ENCODE measurements at regions not wholly inside any gene's neighbourhood (a gene's known extent, or its start where the extent isn't known, plus 50 kb on each side); places are given as distances from the start of the nearest gene placed in this dataset.

GRCh38 chr5:5711592-5711991, 289.1 kb downstream of the ICE1 start:
- no peaks in the 10 kb centered on the region for H3K4me1 Mint-ChIP-seq (ENCODE audit: low read depth)
- peaks cover 1% of the 10 kb centered on the region for H3K27me3 Mint-ChIP-seq (ENCODE audit: insufficient read depth)
- DNase-seq (ENCODE audit: low spot score): no peak
- intact Hi-C loops (cut with micrococcal nuclease): no loop called here
- no peak overlapping the region for H3K27ac Mint-ChIP-seq
- H3K4me3 Mint-ChIP-seq: no peak overlapping the region
- H3K9me3 Mint-ChIP-seq: no peaks in the 10 kb centered on the region
- H3K36me3 Mint-ChIP-seq (ENCODE audit: low read depth): no peaks in the 10 kb centered on the region

GRCh38 chr5:5711112-5711511, 288.6 kb downstream of the ICE1 start:
- Mint-ChIP-seq H3K4me1 (ENCODE audit: low read depth) (no peaks in the 10 kb centered on the region), H3K36me3 (ENCODE audit: low read depth) (no peaks in the 10 kb centered on the region), H3K9me3 (no peaks in the 10 kb centered on the region), H3K4me3 (no peak overlapping the region), H3K27me3 (ENCODE audit: insufficient read depth) (peaks cover 1% of the 10 kb centered on the region), H3K27ac (no peak overlapping the region)
- intact Hi-C loops (cut with micrococcal nuclease): no loop called here
- DNase-seq (ENCODE audit: low spot score): no peak

GRCh38 chr5:5710471-5710870, 288.0 kb downstream of the ICE1 start:
- Mint-ChIP-seq H3K4me1 (ENCODE audit: low read depth) (no peaks in the 10 kb centered on the region), H3K9me3 (no peaks in the 10 kb centered on the region), H3K27ac (no peak overlapping the region), H3K36me3 (ENCODE audit: low read depth) (no peaks in the 10 kb centered on the region), H3K4me3 (no peak overlapping the region), H3K27me3 (ENCODE audit: insufficient read depth) (no peaks in the 10 kb centered on the region)
- no peak for DNase-seq (ENCODE audit: low spot score)
- intact Hi-C loops (cut with micrococcal nuclease): no loop called here

- DNase-seq (ENCODE audit: low spot score): no peak
- Mint-ChIP-seq H3K27me3 (ENCODE audit: insufficient read depth) (no peaks in the 10 kb centered on the region), H3K4me3 (no peak overlapping the region), H3K36me3 (ENCODE audit: low read depth) (no peaks in the 10 kb centered on the region), H3K9me3 (no peaks in the 10 kb centered on the region), H3K27ac (no peak overlapping the region), H3K4me1 (ENCODE audit: low read depth) (no peaks in the 10 kb centered on the region)
- intact Hi-C loops (cut with micrococcal nuclease): no loop called here
Observed at GRCh38 chr5:5708367-5708919, 286.0 kb downstream of the ICE1 start.

GRCh38 chr5:5705010-5705409, 282.5 kb downstream of the ICE1 start:
- H3K27ac Mint-ChIP-seq: no peak overlapping the region
- no peak for DNase-seq (ENCODE audit: low spot score)
- no peaks in the 10 kb centered on the region for H3K9me3 Mint-ChIP-seq
- no peak overlapping the region for H3K4me3 Mint-ChIP-seq
- H3K27me3 Mint-ChIP-seq (ENCODE audit: insufficient read depth): peaks cover 5% of the 10 kb centered on the region
- H3K4me1 Mint-ChIP-seq (ENCODE audit: low read depth): no peaks in the 10 kb centered on the region
- intact Hi-C loops (cut with micrococcal nuclease): no loop called here
- no peaks in the 10 kb centered on the region for H3K36me3 Mint-ChIP-seq (ENCODE audit: low read depth)

DNA sequence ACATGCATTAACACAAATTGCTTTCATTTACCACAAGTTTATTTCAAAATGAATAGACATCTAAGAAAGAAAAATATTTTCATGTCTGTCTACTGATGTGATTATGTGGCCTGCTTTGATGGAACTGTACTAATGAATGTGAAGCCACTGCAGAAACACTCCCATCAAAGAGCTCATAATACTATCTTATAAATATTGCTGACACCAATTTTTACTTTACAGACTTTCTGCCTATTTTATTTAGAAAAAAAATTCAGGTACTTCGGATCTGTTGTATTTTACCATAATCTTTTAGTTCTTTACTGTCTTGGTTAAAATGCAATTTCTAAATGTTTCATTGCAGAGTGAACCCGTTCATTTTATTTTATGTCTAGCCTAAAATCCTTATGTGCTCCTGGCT, 281.9 kb downstream of the ICE1 start:
- H3K36me3 Mint-ChIP-seq (ENCODE audit: low read depth): no peaks in the 10 kb centered on the region
- no peak overlapping the region for H3K27ac Mint-ChIP-seq
- intact Hi-C loops (cut with micrococcal nuclease): no loop called here
- peaks cover 5% of the 10 kb centered on the region for H3K27me3 Mint-ChIP-seq (ENCODE audit: insufficient read depth)
- no peak for DNase-seq (ENCODE audit: low spot score)
- H3K4me1 Mint-ChIP-seq (ENCODE audit: low read depth): no peaks in the 10 kb centered on the region
- no peak overlapping the region for H3K4me3 Mint-ChIP-seq
- H3K9me3 Mint-ChIP-seq: no peaks in the 10 kb centered on the region

- H3K9me3 Mint-ChIP-seq: no peaks in the 10 kb centered on the region
- intact Hi-C loops (cut with micrococcal nuclease): no loop called here
- no peaks in the 10 kb centered on the region for H3K4me1 Mint-ChIP-seq (ENCODE audit: low read depth)
Observed at GRCh38 chr5:5702934-5703333, 280.5 kb downstream of the ICE1 start.

GRCh38 chr5:5700549-5700948, 278.1 kb downstream of the ICE1 start:
- no peak overlapping the region for H3K27ac Mint-ChIP-seq
- intact Hi-C loops (cut with micrococcal nuclease): no loop called here
- no peaks in the 10 kb centered on the region for H3K36me3 Mint-ChIP-seq (ENCODE audit: low read depth)
- H3K27me3 Mint-ChIP-seq (ENCODE audit: insufficient read depth): peaks cover 5% of the 10 kb centered on the region
- no peak for DNase-seq (ENCODE audit: low spot score)
- H3K4me3 Mint-ChIP-seq: no peak overlapping the region
- no peaks in the 10 kb centered on the region for H3K9me3 Mint-ChIP-seq
- no peaks in the 10 kb centered on the region for H3K4me1 Mint-ChIP-seq (ENCODE audit: low read depth)

More at GRCh38 chr5:5702934-5703333, 280.5 kb downstream of the ICE1 start:
- Mint-ChIP-seq H3K36me3 (ENCODE audit: low read depth) (no peaks in the 10 kb centered on the region), H3K4me3 (no peak overlapping the region), H3K27me3 (ENCODE audit: insufficient read depth) (peaks cover 5% of the 10 kb centered on the region), H3K27ac (no peak overlapping the region)
- no peak for DNase-seq (ENCODE audit: low spot score)

GRCh38 chr5:5699062-5699461, 276.6 kb downstream of the ICE1 start:
- Mint-ChIP-seq H3K9me3 (no peaks in the 10 kb centered on the region), H3K27me3 (ENCODE audit: insufficient read depth) (peaks cover 5% of the 10 kb centered on the region), H3K36me3 (ENCODE audit: low read depth) (no peaks in the 10 kb centered on the region), H3K4me3 (no peak overlapping the region), H3K27ac (no peak overlapping the region), H3K4me1 (ENCODE audit: low read depth) (no peaks in the 10 kb centered on the region)
- intact Hi-C loops (cut with micrococcal nuclease): no loop called here
- DNase-seq (ENCODE audit: low spot score): no peak

- Mint-ChIP-seq H3K9me3 (no peaks in the 10 kb centered on the region), H3K27me3 (ENCODE audit: insufficient read depth) (no peaks in the 10 kb centered on the region), H3K4me1 (ENCODE audit: low read depth) (no peaks in the 10 kb centered on the region), H3K27ac (no peak overlapping the region), H3K4me3 (no peak overlapping the region), H3K36me3 (ENCODE audit: low read depth) (no peaks in the 10 kb centered on the region)
- no peak for DNase-seq (ENCODE audit: low spot score)
- intact Hi-C loops (cut with micrococcal nuclease): no loop called here
Observed at GRCh38 chr5:5695266-5695665, 272.8 kb downstream of the ICE1 start.

- H3K27ac Mint-ChIP-seq: no peak overlapping the region
- H3K9me3 Mint-ChIP-seq: no peaks in the 10 kb centered on the region
- no peak for DNase-seq (ENCODE audit: low spot score)
- intact Hi-C loops (cut with micrococcal nuclease): no loop called here
- no peaks in the 10 kb centered on the region for H3K36me3 Mint-ChIP-seq (ENCODE audit: low read depth)
- no peak overlapping the region for H3K4me3 Mint-ChIP-seq
- H3K4me1 Mint-ChIP-seq (ENCODE audit: low read depth): no peaks in the 10 kb centered on the region
- H3K27me3 Mint-ChIP-seq (ENCODE audit: insufficient read depth): no peaks in the 10 kb centered on the region
Observed at GRCh38 chr5:5688925-5689310, 266.4 kb downstream of the ICE1 start.

DNA sequence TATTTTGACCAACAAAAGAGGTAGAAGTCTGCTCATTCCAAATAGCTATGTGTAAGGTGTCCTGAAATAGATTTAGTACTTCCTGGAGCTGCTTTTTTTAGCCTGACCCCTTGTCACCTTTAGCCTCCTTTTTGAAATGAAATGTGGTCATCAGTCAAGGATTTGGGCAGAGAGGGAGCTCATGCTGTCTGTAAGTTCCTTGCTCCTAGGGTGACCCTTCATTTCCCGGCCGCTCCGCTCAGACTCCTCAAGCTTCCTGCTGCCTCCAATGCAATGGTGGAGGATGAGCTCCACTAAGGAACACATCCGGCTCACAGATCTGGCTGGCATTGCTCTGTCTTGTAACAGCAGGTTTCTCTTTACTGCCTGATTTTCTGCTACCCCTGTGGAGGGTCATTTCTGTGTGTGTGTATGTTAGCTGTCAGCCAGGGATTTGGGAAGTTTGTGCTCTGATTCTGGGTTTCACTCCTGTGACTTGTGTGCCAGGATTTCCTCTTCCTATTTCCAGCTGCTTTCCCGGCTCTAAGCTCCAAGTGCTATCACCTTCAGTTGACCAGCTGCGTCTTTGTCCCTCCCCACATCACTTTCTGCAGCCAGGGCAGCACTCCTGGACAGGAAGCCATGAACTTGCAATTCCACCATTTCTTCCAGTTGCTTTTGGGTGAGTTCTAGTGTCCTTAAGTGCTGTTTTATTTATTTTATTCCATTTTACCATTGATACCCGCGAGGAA, 265.9 kb downstream of the ICE1 start:
- intact Hi-C loops (cut with micrococcal nuclease): no loop called here
- H3K4me1 Mint-ChIP-seq (ENCODE audit: low read depth): no peaks in the 10 kb centered on the region
- H3K9me3 Mint-ChIP-seq: no peaks in the 10 kb centered on the region
- no peaks in the 10 kb centered on the region for H3K36me3 Mint-ChIP-seq (ENCODE audit: low read depth)
- no peak overlapping the region for H3K27ac Mint-ChIP-seq
- no peak overlapping the region for H3K4me3 Mint-ChIP-seq
- DNase-seq (ENCODE audit: low spot score): no peak
- no peaks in the 10 kb centered on the region for H3K27me3 Mint-ChIP-seq (ENCODE audit: insufficient read depth)

GRCh38 chr5:5687113-5687512, 264.6 kb downstream of the ICE1 start:
- no peak for DNase-seq (ENCODE audit: low spot score)
- Mint-ChIP-seq H3K36me3 (ENCODE audit: low read depth) (no peaks in the 10 kb centered on the region), H3K27me3 (ENCODE audit: insufficient read depth) (no peaks in the 10 kb centered on the region), H3K27ac (no peak overlapping the region), H3K4me1 (ENCODE audit: low read depth) (no peaks in the 10 kb centered on the region), H3K9me3 (no peaks in the 10 kb centered on the region), H3K4me3 (no peak overlapping the region)
- intact Hi-C loops (cut with micrococcal nuclease): no loop called here

DNA sequence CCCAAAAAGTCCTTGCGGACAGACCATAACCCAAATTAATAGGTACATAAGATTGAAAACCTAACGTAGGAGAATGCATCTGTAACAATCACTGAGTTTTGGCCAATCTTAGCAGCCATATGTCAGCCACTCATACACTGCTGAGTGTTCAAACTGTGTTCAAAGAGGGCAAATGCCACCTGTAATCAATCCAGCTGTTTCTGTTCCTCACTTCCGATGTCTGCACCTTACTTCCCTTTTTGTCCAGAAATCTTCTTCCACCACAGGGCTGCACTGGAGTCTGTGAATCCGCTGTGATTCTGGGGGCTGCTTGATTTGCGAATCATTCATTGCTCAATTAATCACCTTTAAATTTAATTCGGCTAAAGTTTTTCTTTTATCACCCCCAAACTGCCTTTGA, 263.9 kb downstream of the ICE1 start:
- no peak overlapping the region for H3K4me3 Mint-ChIP-seq
- no peak overlapping the region for H3K27ac Mint-ChIP-seq
- no peak for DNase-seq (ENCODE audit: low spot score)
- no peaks in the 10 kb centered on the region for H3K27me3 Mint-ChIP-seq (ENCODE audit: insufficient read depth)
- H3K36me3 Mint-ChIP-seq (ENCODE audit: low read depth): no peaks in the 10 kb centered on the region
- intact Hi-C loops (cut with micrococcal nuclease): no loop called here
- H3K9me3 Mint-ChIP-seq: no peaks in the 10 kb centered on the region
- H3K4me1 Mint-ChIP-seq (ENCODE audit: low read depth): no peaks in the 10 kb centered on the region

Measured in activated T-helper 1 cell treated with anti-CD3 and anti-CD28 coated beads, Interleukin-12 subunit alpha, Interleukin-12 subunit beta, Interleukin-2, Interleukin-4 antibody, amounts not matched to agents 30 ng/mL and 10 ng/mL and 1 ng/mL, durations not matched to agents 14 hours and 24 hours and 36 hours (primary cell).